ENCODE measurements at regions not wholly inside any gene's neighbourhood (a gene's known extent, or its start where the extent isn't known, plus 50 kb on each side); places are given as distances from the start of the nearest gene placed in this dataset.

DNA sequence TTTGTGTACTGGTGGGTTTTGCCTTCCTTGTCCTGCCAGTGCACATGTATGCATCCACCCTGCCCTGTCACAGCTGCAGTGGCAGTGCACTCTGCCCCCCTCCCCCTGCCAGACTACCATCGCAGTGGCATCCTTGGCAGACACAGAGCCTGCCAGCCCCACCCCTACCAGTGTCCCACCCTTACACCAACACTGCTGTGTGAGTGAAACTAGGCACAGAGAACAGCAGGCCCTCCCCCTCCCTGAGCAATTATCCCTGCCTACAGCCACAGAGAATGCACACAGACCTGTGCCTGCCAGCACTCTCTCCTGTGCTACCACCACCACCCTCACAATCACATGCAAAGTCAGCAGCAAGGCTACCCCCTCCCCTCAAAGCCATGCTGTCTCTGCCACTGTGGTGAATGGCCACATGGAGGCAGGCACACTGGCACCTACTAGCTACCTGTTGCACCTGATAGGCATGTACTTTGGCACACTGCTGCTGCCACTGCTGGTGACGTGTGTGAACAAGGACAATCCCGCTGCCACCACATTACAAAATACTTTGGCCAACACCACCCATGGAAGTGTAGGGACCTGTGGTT is 239.8 kb downstream of the CALCRL start:
- TF ChIP-seq, protein P1, sequence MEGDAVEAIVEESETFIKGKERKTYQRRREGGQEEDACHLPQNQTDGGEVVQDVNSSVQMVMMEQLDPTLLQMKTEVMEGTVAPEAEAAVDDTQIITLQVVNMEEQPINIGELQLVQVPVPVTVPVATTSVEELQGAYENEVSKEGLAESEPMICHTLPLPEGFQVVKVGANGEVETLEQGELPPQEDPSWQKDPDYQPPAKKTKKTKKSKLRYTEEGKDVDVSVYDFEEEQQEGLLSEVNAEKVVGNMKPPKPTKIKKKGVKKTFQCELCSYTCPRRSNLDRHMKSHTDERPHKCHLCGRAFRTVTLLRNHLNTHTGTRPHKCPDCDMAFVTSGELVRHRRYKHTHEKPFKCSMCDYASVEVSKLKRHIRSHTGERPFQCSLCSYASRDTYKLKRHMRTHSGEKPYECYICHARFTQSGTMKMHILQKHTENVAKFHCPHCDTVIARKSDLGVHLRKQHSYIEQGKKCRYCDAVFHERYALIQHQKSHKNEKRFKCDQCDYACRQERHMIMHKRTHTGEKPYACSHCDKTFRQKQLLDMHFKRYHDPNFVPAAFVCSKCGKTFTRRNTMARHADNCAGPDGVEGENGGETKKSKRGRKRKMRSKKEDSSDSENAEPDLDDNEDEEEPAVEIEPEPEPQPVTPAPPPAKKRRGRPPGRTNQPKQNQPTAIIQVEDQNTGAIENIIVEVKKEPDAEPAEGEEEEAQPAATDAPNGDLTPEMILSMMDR (IDR thresholded peaks at IDR 0.05; ENCODE audit: control insufficient read depth, extremely low read depth, insufficient read depth) = no peak
- DNase-seq (ENCODE audit: low read depth) = no peak
- no peak overlapping the region for H3K4me3 ChIP-seq (ENCODE audit: low read depth, low read length)

DNA sequence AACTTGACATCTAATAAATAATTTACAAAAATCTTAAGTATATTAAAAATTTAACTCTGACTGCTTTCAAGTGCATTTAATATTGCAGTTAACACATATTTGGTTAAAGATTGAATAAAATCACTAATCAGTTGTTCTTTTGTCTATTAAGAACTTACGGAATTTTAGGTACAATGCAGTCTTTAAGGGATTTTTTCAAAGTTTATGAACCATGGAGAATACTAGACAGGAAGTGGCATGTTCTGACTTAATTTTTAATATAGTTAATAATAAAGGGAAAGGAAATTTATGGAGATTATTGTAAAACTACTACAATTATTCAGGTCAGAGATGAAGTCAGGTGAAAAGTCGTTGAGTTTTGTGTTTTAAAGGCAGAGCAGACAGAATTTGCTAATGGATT is 240.9 kb downstream of the CALCRL start:
- DNase-seq (ENCODE audit: low read depth) = no peak
- TF ChIP-seq, protein P1 (IDR thresholded peaks at IDR 0.05; ENCODE audit: control insufficient read depth, extremely low read depth, insufficient read depth) = no peak
- no peak overlapping the region for H3K4me3 ChIP-seq (ENCODE audit: low read depth, low read length)

DNA sequence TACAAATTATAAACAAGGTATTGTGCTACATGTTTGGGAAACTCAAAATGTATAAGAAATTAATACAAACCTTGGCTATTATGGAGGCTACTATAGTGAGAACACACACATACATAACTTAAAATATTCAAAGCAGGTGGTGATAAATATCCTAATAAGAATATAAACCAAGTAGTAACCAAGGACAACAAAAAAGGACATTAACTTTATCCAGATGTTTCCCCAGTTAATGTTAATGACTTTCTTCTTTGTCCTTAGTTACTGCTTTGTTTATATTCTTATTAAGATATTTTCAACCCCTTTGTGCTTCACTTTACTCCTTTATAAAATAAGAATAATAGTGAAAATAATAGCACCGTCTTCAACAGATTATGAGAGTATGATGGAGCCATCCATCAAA is 241.6 kb downstream of the CALCRL start:
- no peak for DNase-seq (ENCODE audit: low read depth)
- H3K4me3 ChIP-seq (ENCODE audit: low read depth, low read length) = no peak overlapping the region
- TF ChIP-seq, protein P1 (IDR thresholded peaks at IDR 0.05; ENCODE audit: control insufficient read depth, extremely low read depth, insufficient read depth) = no peak

DNA sequence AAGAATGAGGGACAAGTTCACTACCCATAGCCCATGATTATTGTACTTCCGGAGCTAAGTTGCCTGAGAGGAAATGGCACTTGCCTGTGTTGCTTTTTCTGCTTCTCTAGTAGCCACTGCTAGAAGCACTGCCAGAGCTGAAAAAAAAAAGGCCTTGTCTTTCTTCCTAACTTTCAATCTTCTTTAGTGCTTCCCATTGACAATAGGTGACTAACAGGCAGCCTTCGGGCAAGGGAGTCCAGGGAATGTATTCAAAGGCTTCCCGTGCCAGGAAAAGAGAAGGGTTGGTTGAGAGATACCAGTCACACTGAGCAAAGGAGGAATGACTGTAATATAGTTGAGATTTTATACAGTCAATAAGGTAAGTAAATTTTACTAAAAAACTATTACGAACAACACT is 242.0 kb downstream of the CALCRL start:
- TF ChIP-seq, protein P1 (IDR thresholded peaks at IDR 0.05; ENCODE audit: control insufficient read depth, extremely low read depth, insufficient read depth) = no peak
- H3K4me3 ChIP-seq (ENCODE audit: low read depth, low read length) = no peak overlapping the region
- DNase-seq (ENCODE audit: low read depth) = no peak

DNA sequence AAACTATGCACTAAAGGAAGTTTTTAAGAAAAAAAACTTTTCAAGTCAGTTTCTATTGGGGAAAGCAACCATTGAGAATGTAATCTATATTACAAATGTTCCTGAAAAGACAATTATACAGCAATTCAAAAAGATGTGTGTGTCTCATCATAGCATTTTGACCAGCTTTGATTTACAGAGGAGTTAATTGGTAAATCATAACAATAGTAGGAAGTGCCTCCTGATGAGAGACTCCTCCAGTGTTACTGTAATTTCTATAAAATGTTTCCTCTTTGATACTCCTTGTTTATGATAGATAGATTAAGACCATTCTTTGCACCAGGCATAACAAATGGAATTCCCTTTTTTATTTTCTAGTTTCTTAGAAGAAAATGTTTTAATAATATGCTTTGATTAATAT is 249.9 kb downstream of the CALCRL start:
- no peak for DNase-seq (ENCODE audit: low read depth)
- no peak overlapping the region for H3K4me3 ChIP-seq (ENCODE audit: low read depth, low read length)
- TF ChIP-seq, protein P1 (IDR thresholded peaks at IDR 0.05; ENCODE audit: control insufficient read depth, extremely low read depth, insufficient read depth) = no peak

DNA sequence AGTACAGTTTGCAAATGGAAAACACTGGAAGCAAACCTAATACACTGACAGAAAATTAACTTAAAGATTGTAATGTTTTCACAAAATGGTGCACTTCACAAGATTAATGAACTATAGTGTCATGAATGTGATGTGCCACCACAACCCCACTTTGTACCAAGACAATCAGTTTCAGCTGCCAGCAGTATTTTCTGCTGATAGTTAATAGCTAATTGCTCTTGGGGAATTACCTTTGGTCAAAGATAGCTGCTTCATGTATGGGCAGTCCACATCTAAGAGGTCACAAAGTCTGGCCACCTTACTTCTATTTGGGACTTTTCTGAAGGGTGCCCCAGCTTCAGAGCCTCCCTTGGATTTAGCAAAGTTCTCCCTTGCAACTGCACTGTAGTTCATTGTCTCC is 254.0 kb downstream of the CALCRL start:
- TF ChIP-seq, protein P1 (IDR thresholded peaks at IDR 0.05; ENCODE audit: control insufficient read depth, extremely low read depth, insufficient read depth) = no peak
- no peak for DNase-seq (ENCODE audit: low read depth)
- no peak overlapping the region for H3K4me3 ChIP-seq (ENCODE audit: low read depth, low read length)

All from LNCaP clone FGC (cell line).